Caco-2 (cell line): ENCODE measurements at regions not wholly inside any gene's neighbourhood (a gene's known extent, or its start where the extent isn't known, plus 50 kb on each side); places are given as distances from the start of the nearest gene placed in this dataset.

Source experiments
- BruUV-seq: library from RNA; stranded (reverse); fragments of 400-500 nt; replicated peaks from 2 replicates; lab custom pipeline; 2021; lab: Mats Ljungman, UMichigan
- CTCF ChIA-PET: fragments of 300-600 bp; sonication (Branson Sonifier 250); formaldehyde crosslinking; loops from one replicate; lab custom pipeline; 2022; ENCODE audit warnings: antibody characterized with exemption; lab: Charles Lee
- POLR2A ChIA-PET: fragments of 300-600 bp; sonication (Branson Sonifier 250); formaldehyde crosslinking; loops from one replicate; lab custom pipeline; 2022; ENCODE audit warnings: antibody characterized with exemption; lab: Charles Lee
- DNase-seq, 2 experiments: peaks; one replicate each; pipeline versions ENCODE4 v3.0.0 to v3.0.0-alpha.2; 2020 to 2022
- H3K27me3 ChIP-seq: replicated peaks from 2 replicates; pipeline ENCODE4 v1.6.0; 2011; ENCODE audit warnings: low read length; ENCODE audit not compliant: control insufficient read depth, insufficient read depth
- H3K36me3 ChIP-seq: 2 replicates; pipeline ENCODE4 v1.5.1; 2011; ENCODE audit warnings: low read length; ENCODE audit not compliant: control insufficient read depth, insufficient read depth
- H3K4me1 ChIP-seq: fragments of 250-450 bp; sonication (Bioruptor Pico); 2 replicates; pipeline ENCODE4 v1.5.1; 2020; ENCODE audit warnings: mild to moderate bottlenecking
- H3K4me3 ChIP-seq: 2 replicates; pipeline ENCODE4 v1.5.1; 2011; ENCODE audit warnings: low read depth, mild to moderate bottlenecking, control low read depth, low read length
- H3K9me3 ChIP-seq: fragments of 250-450 bp; sonication (Bioruptor Pico); 2 replicates; pipeline ENCODE4 v1.5.1; 2020; ENCODE audit warnings: mild to moderate bottlenecking, moderate library complexity
- H3K27ac Mint-ChIP-seq: one replicate; pipeline ENCODE4 v1.8.0; 2022; ENCODE audit warnings: mixed read lengths; ENCODE audit not compliant: unreplicated experiment
- H3K27me3 Mint-ChIP-seq: one replicate; pipeline ENCODE4 v1.8.0; 2022; ENCODE audit warnings: mixed read lengths; ENCODE audit not compliant: insufficient read depth, unreplicated experiment
- H3K36me3 Mint-ChIP-seq: one replicate; pipeline ENCODE4 v1.8.0; 2022; ENCODE audit warnings: mild to moderate bottlenecking, mixed read lengths; ENCODE audit not compliant: insufficient read depth, unreplicated experiment
- H3K4me1 Mint-ChIP-seq: one replicate; pipeline ENCODE4 v1.8.0; 2022; ENCODE audit warnings: low read depth, mixed read lengths; ENCODE audit not compliant: unreplicated experiment
- H3K4me3 Mint-ChIP-seq: one replicate; pipeline ENCODE4 v1.8.0; 2022; ENCODE audit warnings: mild to moderate bottlenecking, moderate library complexity, mixed read lengths; ENCODE audit not compliant: unreplicated experiment
- H3K9me3 Mint-ChIP-seq: one replicate; pipeline ENCODE4 v1.8.0; 2022; ENCODE audit warnings: mixed read lengths; ENCODE audit not compliant: unreplicated experiment
- CTCF ChIP-seq, 2 experiments: fragments of 200-600 bp in 1 of 2; IDR thresholded peaks; 1 replicate in 1 of 2; 2 replicates in 1 of 2; pipeline versions ENCODE4 v1.5.1 to v1.8.0; 2011 to 2022; ENCODE audit warnings: antibody characterized with exemption in 1 of 2, control low read depth in 1 of 2, inconsistent platforms in 1 of 2, low read depth in 1 of 2, low read length in 1 of 2, mild to moderate bottlenecking in 1 of 2, moderate library complexity in 1 of 2; ENCODE audit not compliant: insufficient read depth in 1 of 2, severe bottlenecking in 1 of 2, unreplicated experiment in 1 of 2
- intact Hi-C: fragments of 100-400 bp; cut with micrococcal nuclease; formaldehyde crosslinking; loops from one replicate; pipeline ENCODE4 v1.10.0; 2022; ENCODE audit not compliant: unreplicated experiment

- Mint-ChIP-seq H3K36me3 (no peaks in the 10 kb centered on the region), H3K27me3 (no peaks in the 10 kb centered on the region), H3K27ac (no peak overlapping the region), H3K9me3 (no peaks in the 10 kb centered on the region), H3K4me1 (no peaks in the 10 kb centered on the region), H3K4me3 (no peak overlapping the region)
- Histone ChIP-seq H3K36me3 (no peaks in the 10 kb centered on the region), H3K4me3 (no peak overlapping the region), H3K4me1 (no peaks in the 10 kb centered on the region), H3K9me3 (no peaks in the 10 kb centered on the region; the same call in 1 of the 2 replicates), H3K27me3 (no peaks in the 10 kb centered on the region)
- intact Hi-C loops = no loop called here
- no peak for DNase-seq
- ChIA-PET POLR2A (no interaction called here), CTCF (no interaction called here)
- no TSS peak for BruUV-seq
- TF ChIP-seq CTCF (IDR thresholded peaks at IDR 0.05; ENCODE audit: insufficient read depth in 1 of 2, low read depth in 1 of 2, low read length in 1 of 2, severe bottlenecking in 1 of 2, unreplicated experiment in 1 of 2) = no peak
These were observed 232.1 kb downstream of the MED10 start for GRCh38 chr5:6146271-6146670.

DNA sequence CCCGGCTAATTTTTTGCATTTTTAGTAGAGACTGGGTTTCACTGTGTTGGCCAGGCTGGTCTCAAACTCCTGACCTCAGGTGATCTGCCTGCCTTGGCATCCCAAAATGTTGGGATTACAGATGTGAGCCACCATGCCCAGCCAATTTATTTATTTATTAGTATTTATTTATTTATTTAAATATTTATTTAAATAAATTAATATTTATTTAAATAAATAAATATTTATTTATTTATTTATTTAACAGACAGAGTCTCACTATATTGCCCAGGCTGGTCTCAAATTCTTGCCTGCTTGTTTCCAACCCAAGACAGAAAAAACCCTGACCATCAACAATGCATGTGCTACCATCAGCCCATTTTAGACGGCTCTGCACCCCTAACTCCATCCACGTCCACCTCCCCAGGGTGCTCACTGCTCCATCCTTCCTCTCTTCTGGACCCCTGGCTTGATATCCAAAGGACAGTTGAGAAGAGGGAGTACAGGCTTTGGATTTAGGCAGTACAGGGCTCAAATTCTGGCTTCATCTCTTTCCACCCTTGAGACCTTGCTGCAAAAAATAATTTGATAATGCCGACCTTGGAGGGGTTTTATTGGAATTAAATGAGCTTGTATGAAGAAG, 232.6 kb downstream of the MED10 start:
- Mint-ChIP-seq H3K27ac (no peak overlapping the region), H3K4me1 (no peaks in the 10 kb centered on the region), H3K4me3 (no peak overlapping the region), H3K27me3 (no peaks in the 10 kb centered on the region), H3K9me3 (no peaks in the 10 kb centered on the region), H3K36me3 (no peaks in the 10 kb centered on the region)
- Histone ChIP-seq H3K9me3 (no peaks in the 10 kb centered on the region; the same call in 1 of the 2 replicates), H3K36me3 (no peaks in the 10 kb centered on the region), H3K4me1 (no peaks in the 10 kb centered on the region), H3K4me3 (no peak overlapping the region), H3K27me3 (no peaks in the 10 kb centered on the region)
- intact Hi-C loops = no loop called here
- CTCF ChIA-PET = no interaction called here
- no TSS peak for BruUV-seq
- POLR2A ChIA-PET = no interaction called here
- DNase-seq = no peak
- no peak for TF ChIP-seq CTCF (IDR thresholded peaks at IDR 0.05; ENCODE audit: insufficient read depth in 1 of 2, low read depth in 1 of 2, low read length in 1 of 2, severe bottlenecking in 1 of 2, unreplicated experiment in 1 of 2)

GRCh38 chr5:6143523-6143922, 234.8 kb downstream of the MED10 start:
- Histone ChIP-seq H3K4me3 (no peak overlapping the region), H3K36me3 (no peaks in the 10 kb centered on the region), H3K9me3 (no peaks in the 10 kb centered on the region), H3K4me1 (no peaks in the 10 kb centered on the region), H3K27me3 (no peaks in the 10 kb centered on the region)
- Mint-ChIP-seq H3K36me3 (no peaks in the 10 kb centered on the region), H3K27ac (no peak overlapping the region), H3K4me3 (no peak overlapping the region), H3K9me3 (no peaks in the 10 kb centered on the region), H3K4me1 (no peaks in the 10 kb centered on the region), H3K27me3 (peaks cover 6% of the 10 kb centered on the region)
- BruUV-seq = no TSS peak
- TF ChIP-seq CTCF (IDR thresholded peaks at IDR 0.05; ENCODE audit: insufficient read depth in 1 of 2, low read depth in 1 of 2, low read length in 1 of 2, severe bottlenecking in 1 of 2, unreplicated experiment in 1 of 2) = no peak
- POLR2A ChIA-PET = no interaction called here
- CTCF ChIA-PET = interaction anchor here (0.6 kb wide), 1 partner anchor 11 kb away, joined by 3 read pairs; no protein-coding TSS in a partner anchor
- intact Hi-C loops = no loop called here
- DNase-seq = no peak
